SK-N-MC (cell line): ENCODE measurements at regions not wholly inside any gene's neighbourhood (a gene's known extent, or its start where the extent isn't known, plus 50 kb on each side); places are given as distances from the start of the nearest gene placed in this dataset.

Experiments used
- DNase-seq: peaks from one replicate; pipeline ENCODE4 v3.0.0-alpha.2; 2011; ENCODE audit warnings: low read depth, low spot score
- H3K27ac ChIP-seq: fragments of 200-600 bp; sonication (generic); 2 replicates; pipeline ENCODE4 v1.5.1; 2016; ENCODE audit warnings: mixed run types
- H3K36me3 ChIP-seq: fragments of 200-600 bp; sonication (generic); 2 replicates; pipeline ENCODE4 v1.6.1; 2017; ENCODE audit warnings: antibody characterized with exemption, low read length, mixed read lengths; ENCODE audit not compliant: insufficient read depth
- H3K4me3 ChIP-seq: fragments of 200-600 bp; sonication (generic); 2 replicates; pipeline ENCODE4 v1.5.1; 2016
- H3K9ac ChIP-seq: fragments of 200-600 bp; sonication (generic); 2 replicates; pipeline ENCODE4 v1.8.0; 2017; ENCODE audit warnings: mixed run types, mixed read lengths; ENCODE audit not compliant: insufficient read length
- H3K9me3 ChIP-seq: fragments of 200-600 bp; sonication (generic); 2 replicates; pipeline ENCODE4 v1.6.1; 2017; ENCODE audit warnings: low read depth, mild to moderate bottlenecking, antibody characterized with exemption, low read length, moderate library complexity, mixed read lengths
- EZH2 ChIP-seq: fragments of 200-600 bp; sonication (generic); IDR thresholded peaks from one replicate; pipeline ENCODE4 v1.6.1; 2017; ENCODE audit warnings: antibody characterized with exemption
- FOXP2 ChIP-seq: optimal IDR thresholded peaks from 2 replicates; pipeline ENCODE3; 2011; ENCODE audit warnings: mild to moderate bottlenecking, moderate library complexity; ENCODE audit not compliant: insufficient read depth; ENCODE audit errors: extremely low read length, control extremely low read depth
- POLR2AphosphoS5 ChIP-seq: IDR thresholded peaks from 2 replicates; pipeline ENCODE4 v1.6.1; 2012; ENCODE audit warnings: mild to moderate bottlenecking, low read depth, low read length, borderline replicate concordance

GRCh38 chr2:58680755-58681310, 439.7 kb upstream of the FANCL start:
- Histone ChIP-seq H3K27ac (no peak overlapping the region), H3K4me3 (no peak overlapping the region), H3K9ac (no peak overlapping the region), H3K36me3 (no peaks in the 10 kb centered on the region), H3K9me3 (no peaks in the 10 kb centered on the region)
- TF ChIP-seq POLR2AphosphoS5 (no peak), FOXP2 (no peak), EZH2 (no peak)
- no peak for DNase-seq

DNA sequence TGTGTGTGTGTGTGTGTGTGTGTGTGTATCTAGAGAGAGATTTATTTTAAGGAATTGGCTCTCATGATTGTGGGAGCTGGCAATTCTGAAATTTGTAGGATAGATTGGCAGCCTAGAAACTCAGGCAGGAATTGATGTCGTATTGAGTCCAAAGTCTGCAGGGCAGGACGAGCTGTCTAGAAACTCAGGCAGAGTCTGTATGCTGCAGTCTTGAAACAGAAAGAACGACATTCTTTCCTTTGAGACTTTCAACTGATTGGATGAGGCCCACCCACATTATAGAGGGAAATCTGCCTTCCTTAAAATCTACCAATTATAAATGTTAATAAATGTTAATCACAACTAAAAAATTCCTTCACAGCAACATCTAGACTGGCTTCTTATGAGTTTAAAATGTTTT, 436.6 kb upstream of the FANCL start:
- no peak for DNase-seq
- no peak overlapping the region for H3K27ac ChIP-seq
- no peak overlapping the region for H3K4me3 ChIP-seq
- no peak overlapping the region for H3K9ac ChIP-seq
- no peaks in the 10 kb centered on the region for H3K36me3 ChIP-seq
- no peaks in the 10 kb centered on the region for H3K9me3 ChIP-seq
- no peak for TF ChIP-seq EZH2
- no peak for TF ChIP-seq FOXP2
- TF ChIP-seq POLR2AphosphoS5, result no peak

- H3K4me3 ChIP-seq, result no peak overlapping the region
- no peak for TF ChIP-seq POLR2AphosphoS5
- TF ChIP-seq FOXP2, result no peak
- no peak for TF ChIP-seq EZH2
Observed at GRCh38 chr2:58671675-58672074, 430.6 kb upstream of the FANCL start.

DNA sequence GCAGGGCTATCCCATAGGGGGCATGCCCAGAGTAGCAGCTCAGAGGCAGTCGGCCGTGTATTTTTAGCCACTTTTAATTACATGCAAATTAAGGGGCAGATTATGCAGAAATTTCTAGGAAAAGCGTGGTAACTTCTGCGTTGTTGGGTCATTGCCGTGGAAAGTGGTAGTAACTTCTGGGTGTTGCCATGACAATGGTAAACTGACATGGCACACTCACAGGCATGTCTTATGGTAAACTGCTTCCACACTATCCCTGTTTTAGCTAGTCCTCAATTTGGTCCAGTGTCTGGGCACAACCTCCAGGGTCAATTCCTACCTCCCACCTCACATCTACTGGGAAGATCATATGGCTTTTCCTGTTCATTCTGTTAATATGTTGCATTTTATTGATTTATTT, 428.9 kb upstream of the FANCL start:
- no peak for DNase-seq
- H3K9ac ChIP-seq, result no peak overlapping the region
- no peak overlapping the region for H3K27ac ChIP-seq
- no peak for TF ChIP-seq POLR2AphosphoS5
- no peak for TF ChIP-seq FOXP2
- TF ChIP-seq EZH2, result no peak
- no peak overlapping the region for H3K4me3 ChIP-seq
- H3K36me3 ChIP-seq, result no peaks in the 10 kb centered on the region
- H3K9me3 ChIP-seq, result no peaks in the 10 kb centered on the region

More at GRCh38 chr2:58671675-58672074, 430.6 kb upstream of the FANCL start:
- DNase-seq, result no peak
- Histone ChIP-seq H3K9me3 (no peaks in the 10 kb centered on the region), H3K9ac (no peak overlapping the region), H3K36me3 (no peaks in the 10 kb centered on the region), H3K27ac (no peak overlapping the region)

GRCh38 chr2:58667137-58667774, 426.1 kb upstream of the FANCL start:
- TF ChIP-seq EZH2 (no peak), FOXP2 (no peak), POLR2AphosphoS5 (no peak)
- Histone ChIP-seq H3K36me3 (no peaks in the 10 kb centered on the region), H3K9ac (no peak overlapping the region), H3K4me3 (no peak overlapping the region), H3K27ac (no peak overlapping the region), H3K9me3 (no peaks in the 10 kb centered on the region)
- DNase-seq, result no peak

- H3K9ac ChIP-seq, result no peak overlapping the region
- no peak for TF ChIP-seq FOXP2
- TF ChIP-seq EZH2, result no peak
- no peak for TF ChIP-seq POLR2AphosphoS5
- no peaks in the 10 kb centered on the region for H3K9me3 ChIP-seq
Observed at GRCh38 chr2:58666323-58666970, 425.3 kb upstream of the FANCL start.

DNA sequence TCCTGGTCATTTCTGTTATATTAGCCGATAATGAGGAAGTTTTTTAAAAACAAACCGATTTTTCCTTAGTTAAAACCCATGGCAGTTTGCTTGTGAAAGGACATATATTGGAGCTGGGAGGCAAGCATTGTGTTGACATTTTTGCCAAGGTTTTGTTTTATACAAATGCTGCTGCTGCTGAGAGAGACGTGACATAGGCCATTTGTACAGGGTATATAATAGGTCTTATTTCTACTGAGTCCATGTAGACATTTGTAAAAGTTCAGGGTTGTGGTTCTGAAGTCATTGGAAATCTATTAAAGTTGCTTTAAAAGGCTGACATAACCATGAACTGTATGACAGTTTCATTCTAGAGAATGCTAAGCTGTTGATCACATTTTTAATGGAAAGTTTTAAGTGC, 424.0 kb upstream of the FANCL start:
- DNase-seq, result no peak
- Histone ChIP-seq H3K36me3 (no peaks in the 10 kb centered on the region), H3K9ac (no peak overlapping the region), H3K4me3 (no peak overlapping the region), H3K9me3 (no peaks in the 10 kb centered on the region), H3K27ac (no peak overlapping the region)
- TF ChIP-seq FOXP2 (no peak), EZH2 (no peak), POLR2AphosphoS5 (no peak)

More at GRCh38 chr2:58666323-58666970, 425.3 kb upstream of the FANCL start:
- DNase-seq, result no peak
- no peak overlapping the region for H3K4me3 ChIP-seq
- H3K27ac ChIP-seq, result no peak overlapping the region
- H3K36me3 ChIP-seq, result no peaks in the 10 kb centered on the region

DNA sequence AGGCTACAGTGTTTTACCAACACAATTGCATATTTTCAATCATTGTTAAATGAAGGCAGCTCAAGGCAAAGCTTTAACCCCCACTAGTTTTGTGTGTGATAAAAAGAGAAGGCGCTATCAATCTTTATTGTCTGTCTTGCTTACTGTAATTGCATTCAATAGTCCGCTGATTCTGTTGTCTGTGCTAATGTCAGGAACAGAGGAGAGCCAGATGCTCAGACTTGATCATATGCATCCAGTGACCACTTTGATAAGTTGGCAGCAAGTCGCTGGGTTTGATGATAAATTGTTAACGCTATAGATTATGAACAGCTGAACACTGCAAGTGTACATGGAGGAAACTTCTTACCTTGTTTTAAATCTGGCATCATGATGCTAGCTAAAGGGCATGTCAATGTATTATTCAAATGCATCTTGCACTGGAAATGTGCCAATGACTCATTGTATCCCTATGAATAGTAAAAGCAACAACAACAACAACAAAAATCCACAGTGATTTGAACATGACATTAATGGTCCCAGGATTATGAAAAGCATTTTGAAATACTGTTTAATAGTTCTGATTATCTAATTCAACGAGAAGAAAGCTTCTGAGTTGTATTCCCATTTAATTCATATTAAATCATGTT, 423.5 kb upstream of the FANCL start:
- Histone ChIP-seq H3K27ac (no peak overlapping the region), H3K9ac (no peak overlapping the region), H3K4me3 (no peak overlapping the region), H3K36me3 (no peaks in the 10 kb centered on the region), H3K9me3 (no peaks in the 10 kb centered on the region)
- no peak for DNase-seq
- no peak for TF ChIP-seq FOXP2
- no peak for TF ChIP-seq POLR2AphosphoS5
- TF ChIP-seq EZH2, result no peak
